COR-L47 (cell line): ENCODE measurements at regions not wholly inside any gene's neighbourhood (a gene's known extent, or its start where the extent isn't known, plus 50 kb on each side); places are given as distances from the start of the nearest gene placed in this dataset.
"Not testable (repeated sequence)": the region's sequence is repeated elsewhere in the genome, so short reads cannot be mapped to it uniquely, and the experiment has no call there.

Source experiments
- DNase-seq: peaks from one replicate; lab custom pipeline; 2025; lab: John Stamatoyannopoulos, UW

- no peak for DNase-seq
Measured at GRCh38 chr7:10767771-10768170, 205.9 kb upstream of the PHF14 start.

- no peak for DNase-seq
Measured at GRCh38 chr7:10770176-10770575, 203.5 kb upstream of the PHF14 start.

GRCh38 chr7:10773430-10773829, 200.2 kb upstream of the PHF14 start:
- no peak for DNase-seq

GRCh38 chr7:10779465-10780399, 193.9 kb upstream of the PHF14 start:
- DNase-seq: no peak

- no peak for DNase-seq
Measured at GRCh38 chr7:10780400-10780747, 193.3 kb upstream of the PHF14 start.

- DNase-seq: not testable (repeated sequence)
Measured at GRCh38 chr7:10786976-10787375, 186.7 kb upstream of the PHF14 start.

- DNase-seq: no peak
Measured at GRCh38 chr7:10789170-10789569, 184.5 kb upstream of the PHF14 start.

- DNase-seq: no peak
Measured at GRCh38 chr7:10790910-10791309, 182.8 kb upstream of the PHF14 start.

- no peak for DNase-seq
Measured at GRCh38 chr7:10793995-10794775, 179.5 kb upstream of the PHF14 start.

GRCh38 chr7:10797157-10797556, 176.5 kb upstream of the PHF14 start:
- DNase-seq: no peak

- no peak for DNase-seq
Measured at GRCh38 chr7:10798044-10798443, 175.6 kb upstream of the PHF14 start.

- no peak for DNase-seq
Measured at GRCh38 chr7:10799475-10799874, 174.2 kb upstream of the PHF14 start.

- no peak for DNase-seq
Measured at GRCh38 chr7:10802011-10802410, 171.7 kb upstream of the PHF14 start.

- DNase-seq: no peak
Measured at GRCh38 chr7:10802526-10802925, 171.1 kb upstream of the PHF14 start.

GRCh38 chr7:10803720-10804119, 170.0 kb upstream of the PHF14 start:
- no peak for DNase-seq

- DNase-seq: no peak
Measured at GRCh38 chr7:10804770-10805169, 168.9 kb upstream of the PHF14 start.

- peak; percentile 6 for DNase-seq
Measured at GRCh38 chr7:10815546-10815945, 158.1 kb upstream of the PHF14 start.

- no peak for DNase-seq
Measured at GRCh38 chr7:10821156-10821555, 152.5 kb upstream of the PHF14 start.

- DNase-seq: no peak
Measured at GRCh38 chr7:10824154-10824553, 149.5 kb upstream of the PHF14 start.

- DNase-seq: no peak
Measured at GRCh38 chr7:10838228-10838627, 135.4 kb upstream of the PHF14 start.

GRCh38 chr7:10845225-10845624, 128.4 kb upstream of the PHF14 start:
- no peak for DNase-seq

- no peak for DNase-seq
Measured at GRCh38 chr7:10855583-10855982, 118.1 kb upstream of the PHF14 start.

GRCh38 chr7:10860516-10860915, 113.2 kb upstream of the PHF14 start:
- DNase-seq: no peak
